H1 (cell line): ENCODE measurements at regions not wholly inside any gene's neighbourhood (a gene's known extent, or its start where the extent isn't known, plus 50 kb on each side); places are given as distances from the start of the nearest gene placed in this dataset.

Experiments
- CTCF ChIA-PET: fragments of 300-600 bp; sonication (Branson Sonifier 250); formaldehyde crosslinking; loops from one replicate; lab custom pipeline; 2021; ENCODE audit not compliant: partially characterized antibody; lab: Charles Lee
- POLR2A ChIA-PET: fragments of 300-600 bp; sonication (Branson Sonifier 250); formaldehyde crosslinking; loops from one replicate; lab custom pipeline; 2021; ENCODE audit warnings: inconsistent platforms; ENCODE audit not compliant: partially characterized antibody; lab: Charles Lee
- DNase-seq, 2 experiments: peaks; one replicate each; pipeline versions ENCODE4 v3.0.0 to v3.0.0-alpha.2; 2010 to 2022; ENCODE audit warnings: low spot score in 2 of 2, low read depth in 1 of 2, mixed read lengths in 1 of 2
- FAIRE-seq: peaks from 2 replicates; lab custom pipeline; 2011; peaks lifted over from hg19 to GRCh38; lab: Jason Lieb, UNC
- H2AFZ ChIP-seq: 2 replicates; pipeline ENCODE4 v1.8.1; 2012; ENCODE audit warnings: low read length, inconsistent platforms
- H2AK5ac ChIP-seq: 2 replicates; pipeline ENCODE4 v1.6.1; 2013; ENCODE audit warnings: low read depth, low read length
- H2BK120ac ChIP-seq: replicated peaks from 2 replicates; pipeline ENCODE3; 2013; ENCODE audit warnings: low read depth, low read length, inconsistent platforms
- H2BK12ac ChIP-seq: 2 replicates; pipeline ENCODE4 v1.6.1; 2013; ENCODE audit warnings: low read depth, low read length
- H2BK15ac ChIP-seq: 2 replicates; pipeline ENCODE4 v1.6.1; 2013; ENCODE audit warnings: low read length
- H2BK20ac ChIP-seq: 2 replicates; pipeline ENCODE4 v1.6.1; 2013; ENCODE audit warnings: low read length
- H2BK5ac ChIP-seq: 2 replicates; pipeline ENCODE4 v1.6.1; 2013; ENCODE audit warnings: low read depth, low read length
- H3K14ac ChIP-seq: 2 replicates; pipeline ENCODE4 v1.6.1; 2013; ENCODE audit warnings: inconsistent platforms; ENCODE audit not compliant: insufficient read length
- H3K18ac ChIP-seq: 2 replicates; pipeline ENCODE4 v1.6.1; 2013; ENCODE audit warnings: low read length; ENCODE audit errors: extremely low read depth
- H3K23ac ChIP-seq: 2 replicates; pipeline ENCODE4 v1.6.1; 2013; ENCODE audit warnings: inconsistent platforms; ENCODE audit not compliant: insufficient read length
- H3K23me2 ChIP-seq: 2 replicates; pipeline ENCODE4 v1.6.1; 2013; ENCODE audit warnings: low read depth, low read length
- H3K27ac ChIP-seq: 2 replicates; pipeline ENCODE4 v1.6.1; 2011; ENCODE audit warnings: low read depth, low read length, inconsistent platforms
- H3K27me3 ChIP-seq, 4 experiments: replicated peaks in 1 of 4; 1 replicate in 1 of 4; 2 replicates in 3 of 4; pipeline versions ENCODE4 v1.6.1 to v1.8.1; 2011 to 2013; ENCODE audit warnings: low read length in 3 of 4, mild to moderate bottlenecking in 3 of 4, inconsistent platforms in 2 of 4, mixed read lengths in 2 of 4, moderate library complexity in 1 of 4; ENCODE audit not compliant: control insufficient read depth in 3 of 4, insufficient read depth in 3 of 4; ENCODE audit errors: extremely low read depth in 1 of 4
- H3K36me3 ChIP-seq, 4 experiments: 2 replicates each; pipeline versions ENCODE4 v1.6.1 to v1.8.1; 2011 to 2013; ENCODE audit warnings: mild to moderate bottlenecking in 4 of 4, low read length in 3 of 4, moderate library complexity in 2 of 4, control low read depth in 1 of 4, inconsistent platforms in 1 of 4; ENCODE audit not compliant: insufficient read depth in 4 of 4, control insufficient read depth in 2 of 4
- H3K4ac ChIP-seq: replicated peaks from 2 replicates; pipeline ENCODE3; 2013; ENCODE audit warnings: low read length, low read depth, mixed read lengths, inconsistent platforms; ENCODE audit not compliant: insufficient read length
- H3K4me1 ChIP-seq, 4 experiments: replicated peaks in 1 of 4; 1 replicate in 1 of 4; 2 replicates in 3 of 4; pipeline versions ENCODE4 v1.6.1 to v1.8.1; 2011 to 2013; ENCODE audit warnings: low read length in 3 of 4, inconsistent platforms in 2 of 4, mixed read lengths in 1 of 4; ENCODE audit not compliant: insufficient read depth in 4 of 4, control insufficient read depth in 3 of 4
- H3K4me2 ChIP-seq, 2 experiments: 2 replicates each; pipeline versions ENCODE4 v1.6.1 to v1.8.1; 2011 to 2013; ENCODE audit warnings: low read depth in 2 of 2, low read length in 2 of 2, control low read depth in 1 of 2, inconsistent platforms in 1 of 2, mild to moderate bottlenecking in 1 of 2; ENCODE audit not compliant: insufficient read depth in 1 of 2
- H3K4me3 ChIP-seq, 4 experiments: fragments of 200-600, 300-600 bp in 1 of 4; sonication (generic), shearing (Covaris generic), sonication (Bioruptor Twin) in 1 of 4; 2 replicates each; pipeline versions ENCODE4 v1.5.1 to v1.8.1; 2011 to 2016; ENCODE audit warnings: low read length in 4 of 4, low read depth in 3 of 4, control low read depth in 2 of 4, inconsistent platforms in 2 of 4, mild to moderate bottlenecking in 2 of 4, mixed read lengths in 1 of 4, moderate library complexity in 1 of 4; ENCODE audit not compliant: insufficient read depth in 2 of 4; ENCODE audit errors: extremely low read depth in 1 of 4
- H3K56ac ChIP-seq: replicated peaks from 2 replicates; pipeline ENCODE3; 2013; ENCODE audit warnings: low read depth, mild to moderate bottlenecking, mixed read lengths, low read length, inconsistent platforms; ENCODE audit not compliant: insufficient read length
- H3K79me1 ChIP-seq: 2 replicates; pipeline ENCODE4 v1.6.1; 2013; ENCODE audit warnings: low read depth, low read length, control low read depth
- H3K79me2 ChIP-seq, 2 experiments: 2 replicates each; pipeline versions ENCODE4 v1.6.1 to v1.8.1; 2012 to 2013; ENCODE audit warnings: low read length in 2 of 2, mild to moderate bottlenecking in 2 of 2, inconsistent platforms in 1 of 2; ENCODE audit not compliant: insufficient read depth in 2 of 2, control insufficient read depth in 1 of 2
- H3K9ac ChIP-seq, 4 experiments: replicated peaks in 1 of 4; 1 replicate in 1 of 4; 2 replicates in 3 of 4; pipeline versions ENCODE4 v1.6.1 to v1.8.1; 2011 to 2013; ENCODE audit warnings: low read depth in 3 of 4, low read length in 3 of 4, control low read depth in 2 of 4, mild to moderate bottlenecking in 2 of 4, moderate library complexity in 2 of 4, inconsistent platforms in 1 of 4; ENCODE audit errors: extremely low read depth in 1 of 4
- H3K9me3 ChIP-seq, 2 experiments: 2 replicates each; pipeline versions ENCODE4 v1.6.1 to v1.8.1; 2012 to 2013; ENCODE audit warnings: mild to moderate bottlenecking in 2 of 2, moderate library complexity in 2 of 2, control low read depth in 1 of 2, inconsistent platforms in 1 of 2, low read depth in 1 of 2, low read length in 1 of 2, mixed read lengths in 1 of 2; ENCODE audit not compliant: insufficient read depth in 2 of 2
- H4K20me1 ChIP-seq, 2 experiments: replicated peaks in 1 of 2; 2 replicates each; pipeline versions ENCODE3 to v1.8.1; 2011 to 2013; ENCODE audit warnings: inconsistent platforms in 2 of 2, low read length in 2 of 2, mild to moderate bottlenecking in 1 of 2; ENCODE audit not compliant: insufficient read depth in 2 of 2, control insufficient read depth in 1 of 2
- H4K5ac ChIP-seq: 2 replicates; pipeline ENCODE4 v1.6.1; 2013; ENCODE audit warnings: low read length, low read depth, mixed read lengths, inconsistent platforms; ENCODE audit not compliant: insufficient read length
- H4K8ac ChIP-seq: 2 replicates; pipeline ENCODE4 v1.8.0; 2013; ENCODE audit warnings: mild to moderate bottlenecking, moderate library complexity, low read length, inconsistent platforms; ENCODE audit not compliant: insufficient read depth; ENCODE audit errors: extremely low read depth
- H4K91ac ChIP-seq: replicated peaks from 2 replicates; pipeline ENCODE3; 2013; ENCODE audit warnings: low read length, mixed read lengths, inconsistent platforms; ENCODE audit not compliant: insufficient read length
- ATF2 ChIP-seq: IDR thresholded peaks from 2 replicates; pipeline ENCODE4 v1.6.1; 2012; ENCODE audit warnings: low read length, inconsistent platforms
- BCL11A ChIP-seq, 2 experiments: IDR thresholded peaks; one replicate each; pipeline ENCODE4 v1.6.1; 2011; ENCODE audit warnings: low read depth in 2 of 2, low read length in 2 of 2, mild to moderate bottlenecking in 2 of 2
- BRCA1 ChIP-seq: IDR thresholded peaks from 2 replicates; pipeline ENCODE4 v1.6.1; 2012; ENCODE audit warnings: low read depth, low read length, improper control_type of control experiment
- EP300 ChIP-seq, 2 experiments: IDR thresholded peaks; 1 replicate in 1 of 2; 2 replicates in 1 of 2; pipeline ENCODE4 v1.6.1; 2011 to 2012; ENCODE audit warnings: low read depth in 2 of 2, low read length in 2 of 2, mild to moderate bottlenecking in 2 of 2, borderline replicate concordance in 1 of 2, inconsistent platforms in 1 of 2, moderate library complexity in 1 of 2
- EZH2 ChIP-seq: fragments of 200-600 bp; sonication (generic); IDR thresholded peaks from 2 replicates; pipeline ENCODE4 v1.7.1; 2012; ENCODE audit warnings: low read depth, mild to moderate bottlenecking, moderate library complexity, low read length, inconsistent platforms; ENCODE audit not compliant: severe bottlenecking
- KDM1A ChIP-seq: fragments of 200-600, 300-600 bp; sonication (generic); IDR thresholded peaks from 2 replicates; pipeline ENCODE4 v1.7.1; 2016; ENCODE audit warnings: mild to moderate bottlenecking, low read length, borderline replicate concordance
- PHF8 ChIP-seq: fragments of 200-600 bp; sonication (generic); conservative IDR thresholded peaks from 2 replicates; pipeline ENCODE4 v1.7.1; 2012; ENCODE audit warnings: low read depth, mild to moderate bottlenecking, inconsistent platforms, low read length, moderate library complexity
- SAP30 ChIP-seq: fragments of 300-600 bp; sonication (generic); IDR thresholded peaks from 2 replicates; pipeline ENCODE4 v1.7.1; 2012; ENCODE audit warnings: low read length, moderate library complexity, mild to moderate bottlenecking, inconsistent platforms; ENCODE audit not compliant: insufficient read depth, insufficient replicate concordance
- SIRT6 ChIP-seq: IDR thresholded peaks from one replicate; pipeline ENCODE4 v1.7.1; 2012; ENCODE audit warnings: low read length, inconsistent platforms
- SIX5 ChIP-seq: IDR thresholded peaks from 2 replicates; pipeline ENCODE4 v1.6.1; 2011; ENCODE audit warnings: mild to moderate bottlenecking, low read depth, low read length
- SP2 ChIP-seq: IDR thresholded peaks from 2 replicates; pipeline ENCODE4 v1.6.1; 2012; ENCODE audit warnings: mild to moderate bottlenecking, low read length, inconsistent platforms
- SUZ12 ChIP-seq: fragments of 200-600 bp; sonication (generic); IDR thresholded peaks from 2 replicates; pipeline ENCODE4 v1.6.1; 2012; ENCODE audit warnings: mild to moderate bottlenecking, inconsistent platforms, low read length, moderate library complexity, mixed read lengths
- WGBS, 2 experiments: shearing (Covaris generic) in 1 of 2; methylation state at CpG; one replicate each; pipeline versions ENCODE4 v1.1.6 to v1.1.7; 2013 to 2015; ENCODE audit warnings: low lambda C conversion rate in 2 of 2, mixed read lengths in 2 of 2, inconsistent platforms in 1 of 2, low coverage in 1 of 2, missing lambda C conversion rate in 1 of 2; ENCODE audit not compliant: insufficient replicate concordance in 2 of 2, insufficient coverage in 1 of 2, insufficient read length in 1 of 2; ENCODE audit errors: extremely low coverage in 1 of 2, missing lambda C conversion rate in 1 of 2; 5-methylcytosine and 5-hydroxymethylcytosine counted together

DNA sequence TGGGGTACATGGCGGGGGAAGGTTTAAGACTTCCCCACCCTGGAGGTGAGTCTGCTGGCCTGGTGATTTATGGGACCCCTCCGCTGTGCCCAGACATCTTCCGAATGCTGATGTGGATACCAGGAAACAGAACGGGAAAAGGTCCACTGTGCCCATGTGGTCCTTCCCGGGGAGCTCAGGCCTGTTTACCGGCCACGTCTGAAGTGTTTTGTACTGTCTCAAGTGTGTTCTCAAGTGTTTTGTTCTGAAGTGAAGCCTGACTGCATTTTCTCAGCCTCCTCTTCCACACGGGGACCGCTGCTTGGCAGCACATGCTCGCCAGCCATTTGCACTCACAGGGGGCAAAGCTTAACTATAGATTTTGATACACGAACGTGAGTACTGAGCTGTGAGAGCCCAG is 127.2 kb downstream of the TEX36 start:
- TF ChIP-seq KDM1A, result no peak
- TF ChIP-seq SIRT6, result no peak
- TF ChIP-seq SP2, result no peak
- no peak for TF ChIP-seq PHF8
- TF ChIP-seq SUZ12, result no peak
- no peak for TF ChIP-seq BRCA1
- no peak for TF ChIP-seq SIX5
- no peak for TF ChIP-seq EZH2
- no peak for TF ChIP-seq ATF2
- no peak for TF ChIP-seq BCL11A (IDR thresholded peaks at IDR 0.05; ENCODE audit: low read depth in 2 of 2, low read length in 2 of 2)
- no peak for TF ChIP-seq SAP30
- TF ChIP-seq EP300 (IDR thresholded peaks at IDR 0.05; ENCODE audit: borderline replicate concordance in 1 of 2, low read depth in 2 of 2, low read length in 2 of 2), result no peak
- CTCF ChIA-PET, result interaction anchor here (1.3 kb wide), 1 partner anchor 213 kb away, joined by 3 read pairs; no protein-coding TSS in a partner anchor
- Histone ChIP-seq H3K79me1 (no peaks in the 10 kb centered on the region), H2AK5ac (no peak overlapping the region), H2BK20ac (no peak overlapping the region), H2BK120ac (no peak overlapping the region), H4K91ac (no peak overlapping the region), H4K8ac (no peak overlapping the region), H3K14ac (no peak overlapping the region), H3K4me2 (no peak overlapping the region), H3K23me2 (no peaks in the 10 kb centered on the region), H3K9ac (no peak overlapping the region), H3K27ac (0 out of 2 replicates have a peak overlapping the region, but pooled peaks have one; percentile 8), H2AFZ (peak overlapping the region; percentile 54; the same call in 1 of the 2 replicates), H3K18ac (no peak overlapping the region), H2BK5ac (no peak overlapping the region), H2BK12ac (no peak overlapping the region), H3K9me3 (peaks cover 3 to 6% of the 10 kb centered on the region in 2 experiments; a peak in 1 of 4 replicates), H3K79me2 (no peaks in the 10 kb centered on the region), H3K27me3 (no peaks in the 10 kb centered on the region), H3K4me3 (no peak overlapping the region), H4K5ac (no peak overlapping the region), H3K56ac (no peak overlapping the region), H2BK15ac (no peak overlapping the region), H3K36me3 (no peaks in the 10 kb centered on the region), H4K20me1 (no peaks in the 10 kb centered on the region), H3K4me1 (no peaks in the 10 kb centered on the region), H3K23ac (no peak overlapping the region), H3K4ac (no peak overlapping the region)
- WGBS, 2 experiments, result 85% methylated on average over 12 of the region's 12 CpGs; no CpG with 5 or more reads in 1 of the 2 experiments
- DNase-seq (no peak), FAIRE-seq (no peak)
- POLR2A ChIA-PET, result no interaction called here
